ENCODE measurements at regions not wholly inside any gene's neighbourhood (a gene's known extent, or its start where the extent isn't known, plus 50 kb on each side); places are given as distances from the start of the nearest gene placed in this dataset.

- Histone ChIP-seq H3K9me3 (ENCODE audit: insufficient read depth, low read depth) (no peaks in the 10 kb centered on the region), H3K4me1 (replicated peaks; ENCODE audit: insufficient read depth) (peaks cover 41% of the 10 kb centered on the region), H3K4me3 (peak overlapping the region; percentile 67), H3K27me3 (ENCODE audit: insufficient read depth, low read depth) (no peaks in the 10 kb centered on the region), H3K79me2 (ENCODE audit: low read depth) (peaks cover 45% of the 10 kb centered on the region), H3K27ac (peak overlapping the region; percentile 95), H3K36me3 (ENCODE audit: low read depth) (peaks cover 24% of the 10 kb centered on the region), H3K4me2 (peak overlapping the region; percentile 99), H2AFZ (peak overlapping the region; percentile 67), H3K9me2 (ENCODE audit: insufficient read depth) (no peaks in the 10 kb centered on the region), H4K20me1 (ENCODE audit: insufficient read depth) (no peaks in the 10 kb centered on the region), H3F3A (ENCODE audit: insufficient read depth, low read depth) (peaks cover 25% of the 10 kb centered on the region)
- CTCF ChIA-PET: interaction anchor here (0.6 to 0.9 kb wide), 2 partner anchors 13 to 51 kb away, joined by 3 read pairs; no protein-coding TSS in a partner anchor
- DNase-seq: peak; percentile 94 to 95
- no TSS peak for BruUV-seq (replicated peaks)
- TF ChIP-seq EZH2 (IDR thresholded peaks at IDR 0.05; ENCODE audit: low read depth): no peak
- no peak for TF ChIP-seq CTCF (conservative IDR thresholded peaks at IDR 0.05)
- intact Hi-C loops (cut with micrococcal nuclease; ENCODE audit: unreplicated experiment): loop anchor here (1.0 kb wide), 1 partner anchor 94 kb away; no protein-coding TSS in a partner anchor
- POLR2A ChIA-PET (ENCODE audit: unreplicated experiment): interaction anchor here (0.5 to 1.2 kb wide), 5 partner anchors 13 to 474 kb away, joined by 4 to 13 read pairs (median 5); partner anchors contain the start of gene BCAS4
Observed at GRCh38 chr20:50320901-50321796, 130.5 kb downstream of the CEBPB start.

GRCh38 chr20:50321797-50322480 lies 131.3 kb downstream of the CEBPB start:
- H3F3A ChIP-seq (ENCODE audit: insufficient read depth, low read depth): peaks cover 22% of the 10 kb centered on the region
- H3K27ac ChIP-seq: peak overlapping the region; percentile 95
- ChIA-PET CTCF (interaction anchor here (0.6 to 0.9 kb wide), 3 partner anchors 12 to 51 kb away, joined by 3 to 4 read pairs (median 3); no protein-coding TSS in a partner anchor), POLR2A (ENCODE audit: unreplicated experiment) (interaction anchor here (0.5 to 1.2 kb wide), 3 partner anchors 13 to 473 kb away, joined by 5 to 13 read pairs (median 5); partner anchors contain the start of gene BCAS4)
- H3K4me3 ChIP-seq: peak overlapping the region; percentile 67; the same call in 1 of the 2 replicates
- H3K36me3 ChIP-seq (ENCODE audit: low read depth): peaks cover 20% of the 10 kb centered on the region
- H2AFZ ChIP-seq: no peak overlapping the region
- H3K9me2 ChIP-seq (ENCODE audit: insufficient read depth): no peaks in the 10 kb centered on the region
- no peaks in the 10 kb centered on the region for H3K9me3 ChIP-seq (ENCODE audit: insufficient read depth, low read depth)
- peak overlapping the region; percentile 99 for H3K4me2 ChIP-seq
- peaks cover 41% of the 10 kb centered on the region for H3K79me2 ChIP-seq (ENCODE audit: low read depth)
- peaks cover 41% of the 10 kb centered on the region for H3K4me1 ChIP-seq (replicated peaks; ENCODE audit: insufficient read depth)
- H3K27me3 ChIP-seq (ENCODE audit: insufficient read depth, low read depth): no peaks in the 10 kb centered on the region
- TF ChIP-seq EZH2 (IDR thresholded peaks at IDR 0.05; ENCODE audit: low read depth): no peak
- no peak for TF ChIP-seq CTCF (conservative IDR thresholded peaks at IDR 0.05)
- DNase-seq: no peak
- H4K20me1 ChIP-seq (ENCODE audit: insufficient read depth): no peaks in the 10 kb centered on the region
- intact Hi-C loops (cut with micrococcal nuclease; ENCODE audit: unreplicated experiment): loop anchor here (1.0 kb wide), 1 partner anchor 93 kb away; no protein-coding TSS in a partner anchor
- BruUV-seq (replicated peaks): TSS peak; percentile 88

- no peak for TF ChIP-seq EZH2 (IDR thresholded peaks at IDR 0.05; ENCODE audit: low read depth)
- no peak for TF ChIP-seq CTCF (conservative IDR thresholded peaks at IDR 0.05)
- no peaks in the 10 kb centered on the region for H3K9me3 ChIP-seq (ENCODE audit: insufficient read depth, low read depth)
- H3F3A ChIP-seq (ENCODE audit: insufficient read depth, low read depth): peaks cover 23% of the 10 kb centered on the region
- CTCF ChIA-PET: interaction anchor here (0.6 to 0.7 kb wide), 3 partner anchors 41 to 120 kb away, joined by 3 to 18 read pairs (median 4); no protein-coding TSS in a partner anchor
- H3K27me3 ChIP-seq (ENCODE audit: insufficient read depth, low read depth): no peaks in the 10 kb centered on the region
- intact Hi-C loops (cut with micrococcal nuclease; ENCODE audit: unreplicated experiment): no loop called here
- H2AFZ ChIP-seq: no peak overlapping the region
- POLR2A ChIA-PET (ENCODE audit: unreplicated experiment): no interaction called here
- no peak overlapping the region for H3K4me3 ChIP-seq
- H3K36me3 ChIP-seq (ENCODE audit: low read depth): peaks cover 14% of the 10 kb centered on the region
- no peak for DNase-seq
- no TSS peak for BruUV-seq (replicated peaks)
- H3K79me2 ChIP-seq (ENCODE audit: low read depth): peaks cover 34% of the 10 kb centered on the region
- no peak overlapping the region for H3K27ac ChIP-seq
- no peaks in the 10 kb centered on the region for H3K9me2 ChIP-seq (ENCODE audit: insufficient read depth)
- H3K4me1 ChIP-seq (replicated peaks; ENCODE audit: insufficient read depth): peaks cover 40% of the 10 kb centered on the region
- no peaks in the 10 kb centered on the region for H4K20me1 ChIP-seq (ENCODE audit: insufficient read depth)
- H3K4me2 ChIP-seq: no peak overlapping the region
Observed at GRCh38 chr20:50322703-50323131, 132.1 kb downstream of the CEBPB start.

All from PC-9 (cell line).